OCI-LY1 (cell line): ENCODE measurements at regions not wholly inside any gene's neighbourhood (a gene's known extent, or its start where the extent isn't known, plus 50 kb on each side); places are given as distances from the start of the nearest gene placed in this dataset.

Source experiments
- H2AFZ ChIP-seq: fragments of 200-600 bp; sonication (generic), shearing (Covaris generic); 2 replicates; pipeline ENCODE4 v1.6.0; 2014; ENCODE audit warnings: antibody characterized with exemption, mild to moderate bottlenecking, low read length
- H3F3A ChIP-seq: fragments of 200-600 bp; sonication (generic), shearing (Covaris generic); 2 replicates; pipeline ENCODE4 v1.6.0; 2014; ENCODE audit warnings: mild to moderate bottlenecking, antibody characterized with exemption, low read length, moderate library complexity; ENCODE audit not compliant: insufficient read depth
- H3K27ac ChIP-seq: fragments of 200-600 bp; sonication (generic); 2 replicates; pipeline ENCODE4 v1.5.1; 2014; ENCODE audit warnings: low read length, mixed run types, mild to moderate bottlenecking, low read depth; ENCODE audit not compliant: poor library complexity, severe bottlenecking
- H3K27me3 ChIP-seq: fragments of 200-600 bp; sonication (generic); 2 replicates; pipeline ENCODE4 v1.6.0; 2014; ENCODE audit warnings: antibody characterized with exemption, mild to moderate bottlenecking, low read length, moderate library complexity; ENCODE audit not compliant: insufficient read depth
- H3K36me3 ChIP-seq: fragments of 200-600 bp; sonication (generic); 2 replicates; pipeline ENCODE4 v1.6.1; 2014; ENCODE audit warnings: mild to moderate bottlenecking, antibody characterized with exemption, low read length, moderate library complexity, mixed read lengths; ENCODE audit not compliant: insufficient read depth
- H3K4me1 ChIP-seq: fragments of 200-600 bp; sonication (generic); 2 replicates; pipeline ENCODE4 v1.5.1; 2014; ENCODE audit warnings: mild to moderate bottlenecking, low read length, moderate library complexity; ENCODE audit not compliant: insufficient read depth, severe bottlenecking
- H3K4me2 ChIP-seq: fragments of 200-600 bp; sonication (generic), shearing (Covaris generic); 2 replicates; pipeline ENCODE4 v1.6.1; 2014; ENCODE audit warnings: low read length
- H3K4me3 ChIP-seq: fragments of 200-600 bp; sonication (generic); 2 replicates; pipeline ENCODE4 v1.5.1; 2014; ENCODE audit warnings: low read length, low read depth, mild to moderate bottlenecking, mixed read lengths; ENCODE audit not compliant: poor library complexity, severe bottlenecking
- H3K79me2 ChIP-seq: fragments of 200-600 bp; shearing (Covaris generic); 2 replicates; pipeline ENCODE4 v1.6.1; 2016; ENCODE audit warnings: mixed run types, low read length, mixed read lengths; ENCODE audit not compliant: insufficient read depth
- H3K9ac ChIP-seq: fragments of 200-600 bp; sonication (generic), shearing (Covaris generic); 2 replicates; pipeline ENCODE4 v1.6.1; 2014; ENCODE audit warnings: mild to moderate bottlenecking, low read length, mixed read lengths
- H3K9me2 ChIP-seq: fragments of 200-600 bp; sonication (generic), shearing (Covaris generic); 2 replicates; pipeline ENCODE4 v1.6.1; 2014; ENCODE audit warnings: low read depth, mild to moderate bottlenecking, low read length, mixed read lengths
- H3K9me3 ChIP-seq: fragments of 200-600 bp; shearing (Covaris generic); 2 replicates; pipeline ENCODE4 v1.6.1; 2014; ENCODE audit warnings: low read length, mixed read lengths
- H4K20me1 ChIP-seq: fragments of 200-600 bp; sonication (generic), shearing (Covaris generic); 2 replicates; pipeline ENCODE4 v1.6.0; 2016; ENCODE audit warnings: mild to moderate bottlenecking, low read length; ENCODE audit not compliant: insufficient read depth
- CTCF ChIP-seq: fragments of 200-600 bp; sonication (generic), shearing (Covaris generic); IDR thresholded peaks from 2 replicates; pipeline ENCODE4 v1.5.1; 2017; ENCODE audit warnings: mild to moderate bottlenecking, antibody characterized with exemption, low read length, moderate library complexity, mixed read lengths
- EZH2 ChIP-seq: fragments of 200-600 bp; sonication (generic), shearing (Covaris generic); IDR thresholded peaks from 2 replicates; pipeline ENCODE4 v1.8.0; 2017; ENCODE audit warnings: borderline replicate concordance, mixed run types, mild to moderate bottlenecking, antibody characterized with exemption, low read length, moderate library complexity, mixed read lengths

GRCh38 chr11:70853068-70853769 lies 399.2 kb downstream of the SHANK2 start:
- Histone ChIP-seq H3K9ac (no peak overlapping the region), H3K4me3 (no peak overlapping the region), H3K27ac (no peak overlapping the region), H3K27me3 (no peaks in the 10 kb centered on the region), H3K9me3 (no peaks in the 10 kb centered on the region), H3K79me2 (no peaks in the 10 kb centered on the region), H4K20me1 (no peaks in the 10 kb centered on the region), H3K36me3 (no peaks in the 10 kb centered on the region), H3K9me2 (no peaks in the 10 kb centered on the region), H3F3A (no peaks in the 10 kb centered on the region), H3K4me2 (no peak overlapping the region), H3K4me1 (no peaks in the 10 kb centered on the region), H2AFZ (no peak overlapping the region)
- no peak for TF ChIP-seq EZH2
- no peak for TF ChIP-seq CTCF

- no peaks in the 10 kb centered on the region for H3K36me3 ChIP-seq
- no peak for TF ChIP-seq EZH2
- TF ChIP-seq CTCF: no peak
- H4K20me1 ChIP-seq: no peaks in the 10 kb centered on the region
- H3K4me3 ChIP-seq: no peak overlapping the region
- H3K27me3 ChIP-seq: 0 out of 2 replicates have a peak, but pooled peaks cover 1% of the 10 kb centered on the region
- no peaks in the 10 kb centered on the region for H3K9me2 ChIP-seq
- H2AFZ ChIP-seq: no peak overlapping the region
- H3K79me2 ChIP-seq: no peaks in the 10 kb centered on the region
- H3K4me1 ChIP-seq: no peaks in the 10 kb centered on the region
- H3K4me2 ChIP-seq: no peak overlapping the region
- no peak overlapping the region for H3K9ac ChIP-seq
- no peaks in the 10 kb centered on the region for H3K9me3 ChIP-seq
- H3F3A ChIP-seq: no peaks in the 10 kb centered on the region
- no peak overlapping the region for H3K27ac ChIP-seq
Measured at GRCh38 chr11:70853770-70854108, 398.6 kb downstream of the SHANK2 start.

GRCh38 chr11:70854201-70854600 lies 398.2 kb downstream of the SHANK2 start:
- H3K9me2 ChIP-seq: no peaks in the 10 kb centered on the region
- no peak overlapping the region for H2AFZ ChIP-seq
- no peaks in the 10 kb centered on the region for H3K36me3 ChIP-seq
- H4K20me1 ChIP-seq: no peaks in the 10 kb centered on the region
- H3K27ac ChIP-seq: no peak overlapping the region
- no peaks in the 10 kb centered on the region for H3F3A ChIP-seq
- H3K4me3 ChIP-seq: no peak overlapping the region
- no peak overlapping the region for H3K9ac ChIP-seq
- no peaks in the 10 kb centered on the region for H3K4me1 ChIP-seq
- no peaks in the 10 kb centered on the region for H3K9me3 ChIP-seq
- no peak for TF ChIP-seq CTCF
- no peak for TF ChIP-seq EZH2
- no peaks in the 10 kb centered on the region for H3K79me2 ChIP-seq
- 0 out of 2 replicates have a peak, but pooled peaks cover 3% of the 10 kb centered on the region for H3K27me3 ChIP-seq
- no peak overlapping the region for H3K4me2 ChIP-seq
